GM18951 (cell line): ENCODE measurements at regions not wholly inside any gene's neighbourhood (a gene's known extent, or its start where the extent isn't known, plus 50 kb on each side); places are given as distances from the start of the nearest gene placed in this dataset.

Experiments
- POLR2A ChIP-seq: IDR thresholded peaks from 4 replicates; pipeline ENCODE4 v1.6.1; 2011; ENCODE audit warnings: mild to moderate bottlenecking; ENCODE audit not compliant: insufficient read length, insufficient read depth; ENCODE audit errors: extremely low read depth
- in situ Hi-C: fragments of 300-500 bp; cut with MboI; formaldehyde crosslinking; loops from one replicate; pipeline ENCODE4 v1.12.0; 2022; ENCODE audit warnings: low sequenced_read_pairs, mixed read lengths, inconsistent platforms; ENCODE audit not compliant: unreplicated experiment

GRCh38 chr9:13750639-13751038, 471.1 kb upstream of the MPDZ start:
- in situ Hi-C loops, result no loop called here
- no peak for TF ChIP-seq POLR2A

GRCh38 chr9:13750061-13750460, 470.6 kb upstream of the MPDZ start:
- in situ Hi-C loops, result no loop called here

GRCh38 chr9:13746876-13747275, 467.4 kb upstream of the MPDZ start:
- no peak for TF ChIP-seq POLR2A
- in situ Hi-C loops, result no loop called here

More at GRCh38 chr9:13750061-13750460, 470.6 kb upstream of the MPDZ start:
- no peak for TF ChIP-seq POLR2A

GRCh38 chr9:13744261-13744901, 464.9 kb upstream of the MPDZ start:
- in situ Hi-C loops, result no loop called here

GRCh38 chr9:13737885-13738284, 458.4 kb upstream of the MPDZ start:
- TF ChIP-seq POLR2A, result no peak
- in situ Hi-C loops, result no loop called here

More at GRCh38 chr9:13744261-13744901, 464.9 kb upstream of the MPDZ start:
- no peak for TF ChIP-seq POLR2A

GRCh38 chr9:13735181-13735580, 455.7 kb upstream of the MPDZ start:
- in situ Hi-C loops, result no loop called here
- TF ChIP-seq POLR2A, result no peak

- in situ Hi-C loops, result no loop called here
- no peak for TF ChIP-seq POLR2A
These were observed 455.1 kb upstream of the MPDZ start for GRCh38 chr9:13734601-13735000.

GRCh38 chr9:13732290-13732689, 452.8 kb upstream of the MPDZ start:
- in situ Hi-C loops, result no loop called here
- no peak for TF ChIP-seq POLR2A

- in situ Hi-C loops, result no loop called here
- TF ChIP-seq POLR2A, result no peak
These were observed 452.1 kb upstream of the MPDZ start for GRCh38 chr9:13731637-13732036.

- no peak for TF ChIP-seq POLR2A
- in situ Hi-C loops, result no loop called here
These were observed 450.5 kb upstream of the MPDZ start for GRCh38 chr9:13729955-13730354.

- in situ Hi-C loops, result no loop called here
- TF ChIP-seq POLR2A, result no peak
These were observed 449.7 kb upstream of the MPDZ start for GRCh38 chr9:13728917-13729811.

GRCh38 chr9:13728131-13728530, 448.6 kb upstream of the MPDZ start:
- in situ Hi-C loops, result no loop called here

GRCh38 chr9:13726746-13727145, 447.3 kb upstream of the MPDZ start:
- in situ Hi-C loops, result no loop called here
- no peak for TF ChIP-seq POLR2A

More at GRCh38 chr9:13728131-13728530, 448.6 kb upstream of the MPDZ start:
- no peak for TF ChIP-seq POLR2A

- in situ Hi-C loops, result no loop called here
- no peak for TF ChIP-seq POLR2A
These were observed 446.0 kb upstream of the MPDZ start for GRCh38 chr9:13725516-13725915.
